Mucosa of gallbladder (tissue), 1 donor: ENCODE measurements at regions not wholly inside any gene's neighbourhood (a gene's known extent, or its start where the extent isn't known, plus 50 kb on each side); places are given as distances from the start of the nearest gene placed in this dataset.
A peak's percentile ranks its signal among the peaks of the same experiment; 100 is the strongest.
"Not testable (repeated sequence)": the region's sequence is repeated elsewhere in the genome, so short reads cannot be mapped to it uniquely, and the experiment has no call there.

Experiments used
- DNase-seq: peaks from one replicate; pipeline ENCODE4 v3.0.0-alpha.2; 2020; ENCODE audit warnings: low spot score
- donor health status: DM: no; HTN: no; CAD: no.

GRCh38 chr10:23643111-23643780, 204.4 kb downstream of the OTUD1 start:
- DNase-seq, result no peak

- no peak for DNase-seq
Measured at GRCh38 chr10:23648618-23649017, 209.7 kb downstream of the OTUD1 start.

GRCh38 chr10:23656735-23657134, 217.9 kb downstream of the OTUD1 start:
- no peak for DNase-seq

GRCh38 chr10:23657677-23658076, 218.8 kb downstream of the OTUD1 start:
- no peak for DNase-seq

- not testable (repeated sequence) for DNase-seq
Measured at GRCh38 chr10:23671866-23672265, 233.0 kb downstream of the OTUD1 start.

- DNase-seq, result no peak
Measured at GRCh38 chr10:23675585-23675984, 236.7 kb downstream of the OTUD1 start.

- no peak for DNase-seq
Measured at GRCh38 chr10:23676296-23676695, 237.4 kb downstream of the OTUD1 start.

- no peak for DNase-seq
Measured at GRCh38 chr10:23686722-23687121, 247.8 kb downstream of the OTUD1 start.

- DNase-seq, result no peak
Measured at GRCh38 chr10:23692736-23693135, 253.9 kb downstream of the OTUD1 start.

GRCh38 chr10:23693501-23693901, 254.6 kb downstream of the OTUD1 start:
- DNase-seq, result no peak

- DNase-seq, result no peak
Measured at GRCh38 chr10:23693925-23694324, 255.1 kb downstream of the OTUD1 start.

- DNase-seq, result no peak
Measured at GRCh38 chr10:23694446-23694920, 255.6 kb downstream of the OTUD1 start.

GRCh38 chr10:23694921-23695824, 256.3 kb downstream of the OTUD1 start:
- no peak for DNase-seq

- no peak for DNase-seq
Measured at GRCh38 chr10:23695825-23696420, 257.0 kb downstream of the OTUD1 start.

- DNase-seq, result no peak
Measured at GRCh38 chr10:23696476-23696875, 257.6 kb downstream of the OTUD1 start.

- DNase-seq, result peak; percentile 42
Measured at GRCh38 chr10:23702977-23703414, 264.1 kb downstream of the OTUD1 start.

- DNase-seq, result no peak
Measured at GRCh38 chr10:23715363-23715762, 276.5 kb downstream of the OTUD1 start.

GRCh38 chr10:23717913-23718312, 279.0 kb downstream of the OTUD1 start:
- DNase-seq, result no peak

- DNase-seq, result no peak
Measured at GRCh38 chr10:23718946-23719345, 280.1 kb downstream of the OTUD1 start.

- no peak for DNase-seq
Measured at GRCh38 chr10:23723796-23724195, 284.9 kb downstream of the OTUD1 start.

- no peak for DNase-seq
Measured at GRCh38 chr10:23725548-23725947, 286.7 kb downstream of the OTUD1 start.

GRCh38 chr10:23742368-23742767, 303.5 kb downstream of the OTUD1 start:
- DNase-seq, result no peak

- no peak for DNase-seq
Measured at GRCh38 chr10:23742807-23743206, 303.9 kb downstream of the OTUD1 start.
